H7 (cell line): ENCODE measurements at regions not wholly inside any gene's neighbourhood (a gene's known extent, or its start where the extent isn't known, plus 50 kb on each side); places are given as distances from the start of the nearest gene placed in this dataset.

Experiments
- DNase-seq: peaks from one replicate; pipeline ENCODE4 v3.0.0; 2012
- H3K27me3 ChIP-seq: 2 replicates; pipeline ENCODE4 v1.6.0; 2011; ENCODE audit warnings: mild to moderate bottlenecking, low read length; ENCODE audit not compliant: control insufficient read depth, insufficient read depth
- H3K36me3 ChIP-seq: replicated peaks from 2 replicates; pipeline ENCODE4 v1.5.1; 2011; ENCODE audit warnings: low read length; ENCODE audit not compliant: control insufficient read depth, insufficient read depth
- H3K4me3 ChIP-seq: 2 replicates; pipeline ENCODE4 v1.5.1; 2011; ENCODE audit warnings: low read depth, mild to moderate bottlenecking, control low read depth, low read length, moderate library complexity; ENCODE audit not compliant: insufficient read depth

- no peaks in the 10 kb centered on the region for H3K36me3 ChIP-seq
- DNase-seq: no peak
- H3K27me3 ChIP-seq: peaks cover 2% of the 10 kb centered on the region; the same call in 1 of the 2 replicates
- H3K4me3 ChIP-seq: no peak overlapping the region
Observed at GRCh38 chr3:43951813-43952212, 261.1 kb downstream of the ABHD5 start.

GRCh38 chr3:43953380-43953779 lies 262.6 kb downstream of the ABHD5 start:
- H3K27me3 ChIP-seq: peaks cover 2% of the 10 kb centered on the region; the same call in 1 of the 2 replicates
- H3K4me3 ChIP-seq: no peak overlapping the region
- DNase-seq: no peak
- no peaks in the 10 kb centered on the region for H3K36me3 ChIP-seq

- peaks cover 2% of the 10 kb centered on the region; the same call in 1 of the 2 replicates for H3K27me3 ChIP-seq
- H3K4me3 ChIP-seq: no peak overlapping the region
- H3K36me3 ChIP-seq: no peaks in the 10 kb centered on the region
- DNase-seq: no peak
Observed at GRCh38 chr3:43953814-43954692, 263.3 kb downstream of the ABHD5 start.

GRCh38 chr3:43956945-43957344 lies 266.2 kb downstream of the ABHD5 start:
- Histone ChIP-seq H3K36me3 (no peaks in the 10 kb centered on the region), H3K4me3 (no peak overlapping the region), H3K27me3 (no peaks in the 10 kb centered on the region)
- no peak for DNase-seq

- no peaks in the 10 kb centered on the region for H3K27me3 ChIP-seq
- H3K36me3 ChIP-seq: no peaks in the 10 kb centered on the region
Observed at GRCh38 chr3:43957553-43957952, 266.8 kb downstream of the ABHD5 start.

GRCh38 chr3:43958005-43958770 lies 267.4 kb downstream of the ABHD5 start:
- H3K4me3 ChIP-seq: no peak overlapping the region
- no peak for DNase-seq

More at GRCh38 chr3:43957553-43957952, 266.8 kb downstream of the ABHD5 start:
- no peak for DNase-seq
- H3K4me3 ChIP-seq: no peak overlapping the region

GRCh38 chr3:43958973-43959372 lies 268.2 kb downstream of the ABHD5 start:
- Histone ChIP-seq H3K36me3 (no peaks in the 10 kb centered on the region), H3K27me3 (no peaks in the 10 kb centered on the region)
- DNase-seq: no peak

More at GRCh38 chr3:43958005-43958770, 267.4 kb downstream of the ABHD5 start:
- H3K27me3 ChIP-seq: no peaks in the 10 kb centered on the region
- H3K36me3 ChIP-seq: no peaks in the 10 kb centered on the region

GRCh38 chr3:43959498-43960447 lies 269.0 kb downstream of the ABHD5 start:
- DNase-seq: peak; percentile 45

More at GRCh38 chr3:43958973-43959372, 268.2 kb downstream of the ABHD5 start:
- no peak overlapping the region for H3K4me3 ChIP-seq

GRCh38 chr3:43960448-43960840 lies 269.7 kb downstream of the ABHD5 start:
- Histone ChIP-seq H3K36me3 (no peaks in the 10 kb centered on the region), H3K27me3 (no peaks in the 10 kb centered on the region), H3K4me3 (no peak overlapping the region)
- no peak for DNase-seq

More at GRCh38 chr3:43959498-43960447, 269.0 kb downstream of the ABHD5 start:
- Histone ChIP-seq H3K4me3 (no peak overlapping the region), H3K27me3 (no peaks in the 10 kb centered on the region), H3K36me3 (no peaks in the 10 kb centered on the region)

GRCh38 chr3:43962043-43962442 lies 271.3 kb downstream of the ABHD5 start:
- H3K36me3 ChIP-seq: no peaks in the 10 kb centered on the region
- no peak overlapping the region for H3K4me3 ChIP-seq
- H3K27me3 ChIP-seq: no peaks in the 10 kb centered on the region
- DNase-seq: no peak

- H3K4me3 ChIP-seq: no peak overlapping the region
- H3K27me3 ChIP-seq: no peaks in the 10 kb centered on the region
- no peak for DNase-seq
- H3K36me3 ChIP-seq: no peaks in the 10 kb centered on the region
Observed at GRCh38 chr3:43963208-43963607, 272.5 kb downstream of the ABHD5 start.

- Histone ChIP-seq H3K27me3 (no peaks in the 10 kb centered on the region), H3K36me3 (no peaks in the 10 kb centered on the region), H3K4me3 (no peak overlapping the region)
- no peak for DNase-seq
Observed at GRCh38 chr3:43964640-43965039, 273.9 kb downstream of the ABHD5 start.

- Histone ChIP-seq H3K4me3 (no peak overlapping the region), H3K36me3 (no peaks in the 10 kb centered on the region), H3K27me3 (no peaks in the 10 kb centered on the region)
- DNase-seq: no peak
Observed at GRCh38 chr3:43965656-43966055, 274.9 kb downstream of the ABHD5 start.

GRCh38 chr3:43966126-43966525 lies 275.4 kb downstream of the ABHD5 start:
- H3K27me3 ChIP-seq: no peaks in the 10 kb centered on the region
- H3K36me3 ChIP-seq: no peaks in the 10 kb centered on the region
- no peak overlapping the region for H3K4me3 ChIP-seq
- DNase-seq: no peak
